GM12892 (cell line): ENCODE measurements at regions not wholly inside any gene's neighbourhood (a gene's known extent, or its start where the extent isn't known, plus 50 kb on each side); places are given as distances from the start of the nearest gene placed in this dataset.

Source experiments
- POLR2A ChIP-seq: IDR thresholded peaks from 2 replicates; pipeline ENCODE4 v1.6.1; 2011; ENCODE audit warnings: low read depth, low read length, control low read depth
- TAF1 ChIP-seq: IDR thresholded peaks from 2 replicates; pipeline ENCODE4 v1.6.1; 2011; ENCODE audit warnings: low read depth, mild to moderate bottlenecking, control low read depth, low read length, borderline replicate concordance

- TF ChIP-seq TAF1 (no peak), POLR2A (no peak)
Measured at GRCh38 chr3:164890061-164890460, 188.2 kb downstream of the SI start.
